ENCODE measurements at regions not wholly inside any gene's neighbourhood (a gene's known extent, or its start where the extent isn't known, plus 50 kb on each side); places are given as distances from the start of the nearest gene placed in this dataset.

DNA sequence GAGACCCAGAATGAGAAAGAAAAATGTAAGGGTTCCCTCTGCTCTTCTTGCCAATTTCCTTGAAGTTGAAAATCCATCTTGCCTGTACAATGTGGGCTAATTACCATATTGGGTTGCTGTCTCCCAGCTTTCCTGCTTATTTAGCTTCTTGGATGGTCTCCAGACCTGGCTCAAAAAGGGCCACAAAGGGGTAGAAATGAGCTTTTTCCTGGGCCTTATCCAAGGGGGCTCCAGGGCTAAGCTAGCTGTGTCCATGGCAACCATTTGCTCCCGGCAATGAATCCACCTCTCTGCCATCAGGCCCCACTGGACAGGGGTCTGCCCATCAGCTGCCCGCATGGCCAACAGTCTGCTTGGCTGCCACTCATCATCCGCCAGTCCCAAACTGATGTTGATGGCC lies 85.0 kb downstream of the BOD1L2 start:
- TF ChIP-seq TEAD4 (IDR thresholded peaks at IDR 0.05) (no peak), EP300 (IDR thresholded peaks at IDR 0.05; ENCODE audit: borderline replicate concordance) (no peak), YY1 (IDR thresholded peaks at IDR 0.05; ENCODE audit: low read depth) (no peak), RAD21 (IDR thresholded peaks at IDR 0.05; ENCODE audit: low read depth) (no peak)
- TF ChIP-seq, protein P1, sequence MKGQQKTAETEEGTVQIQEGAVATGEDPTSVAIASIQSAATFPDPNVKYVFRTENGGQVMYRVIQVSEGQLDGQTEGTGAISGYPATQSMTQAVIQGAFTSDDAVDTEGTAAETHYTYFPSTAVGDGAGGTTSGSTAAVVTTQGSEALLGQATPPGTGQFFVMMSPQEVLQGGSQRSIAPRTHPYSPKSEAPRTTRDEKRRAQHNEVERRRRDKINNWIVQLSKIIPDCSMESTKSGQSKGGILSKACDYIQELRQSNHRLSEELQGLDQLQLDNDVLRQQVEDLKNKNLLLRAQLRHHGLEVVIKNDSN (IDR thresholded peaks at IDR 0.05): no peak

DNA sequence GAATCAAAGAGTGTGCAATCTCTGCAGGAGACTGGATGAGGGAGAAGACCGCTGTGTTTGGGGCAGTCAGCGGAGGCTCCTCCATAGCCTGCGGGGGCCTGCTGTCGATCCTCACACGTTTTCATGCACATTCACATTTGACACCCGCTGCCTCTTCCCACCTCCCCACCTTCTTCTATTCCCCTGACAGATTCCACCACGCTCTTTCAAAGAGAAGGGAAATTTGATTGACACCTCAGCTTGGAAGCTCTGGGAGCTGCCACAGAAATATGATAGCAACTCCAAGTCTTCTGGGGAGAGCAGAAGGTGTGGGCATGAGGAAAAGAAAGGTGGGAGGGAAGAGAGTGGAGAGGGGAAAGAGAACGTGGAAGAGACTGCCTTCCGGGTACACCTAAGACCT lies 87.5 kb downstream of the BOD1L2 start:
- TF ChIP-seq ZBTB7A (IDR thresholded peaks at IDR 0.05; ENCODE audit: low read depth) (no peak), RAD21 (IDR thresholded peaks at IDR 0.05; ENCODE audit: low read depth) (no peak)

DNA sequence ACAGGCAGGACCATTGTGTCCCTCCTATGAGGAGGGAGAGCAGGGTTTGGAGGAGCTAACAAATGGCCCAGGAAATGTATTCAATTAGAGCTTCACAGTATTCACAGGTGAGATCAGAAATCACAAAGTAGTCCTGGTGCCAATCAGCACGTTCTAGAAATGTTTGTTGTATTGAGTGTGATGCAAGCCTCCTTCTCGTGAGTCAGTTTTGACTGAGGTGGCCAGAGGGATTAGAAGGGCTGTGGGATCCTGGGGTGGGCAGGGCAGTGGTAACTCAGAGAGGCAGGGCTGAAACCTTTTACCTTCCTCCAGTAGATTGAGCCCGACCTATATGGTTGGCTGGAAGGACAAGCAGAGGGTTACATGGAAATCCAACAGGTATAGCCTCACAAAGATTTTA lies 95.0 kb downstream of the BOD1L2 start:
- TF ChIP-seq, protein P2, sequence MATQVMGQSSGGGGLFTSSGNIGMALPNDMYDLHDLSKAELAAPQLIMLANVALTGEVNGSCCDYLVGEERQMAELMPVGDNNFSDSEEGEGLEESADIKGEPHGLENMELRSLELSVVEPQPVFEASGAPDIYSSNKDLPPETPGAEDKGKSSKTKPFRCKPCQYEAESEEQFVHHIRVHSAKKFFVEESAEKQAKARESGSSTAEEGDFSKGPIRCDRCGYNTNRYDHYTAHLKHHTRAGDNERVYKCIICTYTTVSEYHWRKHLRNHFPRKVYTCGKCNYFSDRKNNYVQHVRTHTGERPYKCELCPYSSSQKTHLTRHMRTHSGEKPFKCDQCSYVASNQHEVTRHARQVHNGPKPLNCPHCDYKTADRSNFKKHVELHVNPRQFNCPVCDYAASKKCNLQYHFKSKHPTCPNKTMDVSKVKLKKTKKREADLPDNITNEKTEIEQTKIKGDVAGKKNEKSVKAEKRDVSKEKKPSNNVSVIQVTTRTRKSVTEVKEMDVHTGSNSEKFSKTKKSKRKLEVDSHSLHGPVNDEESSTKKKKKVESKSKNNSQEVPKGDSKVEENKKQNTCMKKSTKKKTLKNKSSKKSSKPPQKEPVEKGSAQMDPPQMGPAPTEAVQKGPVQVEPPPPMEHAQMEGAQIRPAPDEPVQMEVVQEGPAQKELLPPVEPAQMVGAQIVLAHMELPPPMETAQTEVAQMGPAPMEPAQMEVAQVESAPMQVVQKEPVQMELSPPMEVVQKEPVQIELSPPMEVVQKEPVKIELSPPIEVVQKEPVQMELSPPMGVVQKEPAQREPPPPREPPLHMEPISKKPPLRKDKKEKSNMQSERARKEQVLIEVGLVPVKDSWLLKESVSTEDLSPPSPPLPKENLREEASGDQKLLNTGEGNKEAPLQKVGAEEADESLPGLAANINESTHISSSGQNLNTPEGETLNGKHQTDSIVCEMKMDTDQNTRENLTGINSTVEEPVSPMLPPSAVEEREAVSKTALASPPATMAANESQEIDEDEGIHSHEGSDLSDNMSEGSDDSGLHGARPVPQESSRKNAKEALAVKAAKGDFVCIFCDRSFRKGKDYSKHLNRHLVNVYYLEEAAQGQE (IDR thresholded peaks at IDR 0.05; ENCODE audit: low read depth): no peak
- TF ChIP-seq TEAD4 (IDR thresholded peaks at IDR 0.05) (no peak), YY1 (IDR thresholded peaks at IDR 0.05; ENCODE audit: low read depth) (no peak), CEBPB (IDR thresholded peaks at IDR 0.05) (no peak), CREB1 (IDR thresholded peaks at IDR 0.05; ENCODE audit: low read depth) (no peak), TCF12 (IDR thresholded peaks at IDR 0.05; ENCODE audit: low read depth) (no peak), ZBTB7A (IDR thresholded peaks at IDR 0.05; ENCODE audit: low read depth) (no peak), EGR1 (IDR thresholded peaks at IDR 0.05) (no peak)

DNA sequence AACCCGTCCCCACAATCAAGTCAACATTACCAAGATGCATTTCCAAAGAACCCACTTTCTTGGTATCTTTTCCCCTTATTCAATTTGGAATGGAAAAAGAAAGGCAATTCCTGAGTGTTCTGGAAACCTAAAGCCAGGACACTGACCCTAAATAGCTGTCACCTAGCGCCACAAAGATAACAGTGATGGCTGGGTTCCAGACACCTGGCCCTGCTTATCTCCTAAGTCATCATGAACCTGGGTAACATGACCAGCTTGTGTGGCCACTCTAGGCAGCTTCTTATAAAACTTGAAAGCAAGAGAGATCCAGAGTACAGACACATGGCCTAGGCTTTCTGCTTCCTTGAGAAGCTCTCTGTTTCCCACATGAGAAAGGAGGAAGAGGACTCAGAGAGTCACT lies 95.4 kb downstream of the BOD1L2 start:
- no peak for TF ChIP-seq TCF12 (IDR thresholded peaks at IDR 0.05; ENCODE audit: low read depth)
- no peak for TF ChIP-seq RAD21 (IDR thresholded peaks at IDR 0.05; ENCODE audit: low read depth)
- TF ChIP-seq ZBTB7A (IDR thresholded peaks at IDR 0.05; ENCODE audit: low read depth): no peak
- TF ChIP-seq CEBPB (IDR thresholded peaks at IDR 0.05): no peak
- TF ChIP-seq FOXM1 (IDR thresholded peaks at IDR 0.05; ENCODE audit: borderline replicate concordance, low read depth): no peak
- no peak for TF ChIP-seq EP300 (IDR thresholded peaks at IDR 0.05; ENCODE audit: borderline replicate concordance)
- no peak for TF ChIP-seq NFIC (IDR thresholded peaks at IDR 0.05)
- TF ChIP-seq EGR1 (IDR thresholded peaks at IDR 0.05): no peak
- no peak for TF ChIP-seq TEAD4 (IDR thresholded peaks at IDR 0.05)
- TF ChIP-seq, protein P2 (IDR thresholded peaks at IDR 0.05; ENCODE audit: low read depth): no peak
- TF ChIP-seq, protein P3, sequence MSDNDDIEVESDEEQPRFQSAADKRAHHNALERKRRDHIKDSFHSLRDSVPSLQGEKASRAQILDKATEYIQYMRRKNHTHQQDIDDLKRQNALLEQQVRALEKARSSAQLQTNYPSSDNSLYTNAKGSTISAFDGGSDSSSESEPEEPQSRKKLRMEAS (IDR thresholded peaks at IDR 0.05): no peak
- TF ChIP-seq YY1 (IDR thresholded peaks at IDR 0.05; ENCODE audit: low read depth): no peak
- TF ChIP-seq CREB1 (IDR thresholded peaks at IDR 0.05; ENCODE audit: low read depth): no peak
- TF ChIP-seq, protein P1 (IDR thresholded peaks at IDR 0.05): no peak
- TF ChIP-seq TAF1 (IDR thresholded peaks at IDR 0.05; ENCODE audit: low read depth): no peak

DNA sequence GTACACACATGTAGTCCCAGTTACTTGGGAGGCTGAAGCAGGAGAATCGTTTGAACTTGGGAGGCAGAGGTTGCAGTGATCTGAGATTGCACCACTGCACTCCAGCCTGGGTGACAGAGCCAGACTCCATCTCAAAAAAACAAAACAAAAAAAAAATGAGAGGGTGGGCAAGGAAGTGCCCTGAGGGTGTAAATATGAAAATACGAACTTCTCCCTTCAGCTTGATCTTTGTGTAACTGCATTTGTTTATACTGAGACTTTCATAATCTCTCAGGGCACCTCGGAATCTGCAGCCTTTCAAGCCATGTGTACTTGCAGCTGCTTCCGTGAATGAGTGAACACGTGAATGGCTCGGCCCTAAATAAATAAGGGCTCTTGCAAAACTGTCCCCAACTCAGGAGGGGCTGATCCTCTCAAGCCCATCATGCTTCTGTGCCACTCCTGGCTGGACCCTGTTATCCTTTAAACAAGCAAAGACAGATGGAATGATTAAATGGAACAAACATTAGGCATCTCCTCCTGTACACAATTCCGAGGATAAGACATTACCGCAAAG lies 96.8 kb downstream of the BOD1L2 start:
- TF ChIP-seq, protein P1 (IDR thresholded peaks at IDR 0.05): no peak
- TF ChIP-seq CEBPB (IDR thresholded peaks at IDR 0.05) (no peak), CREB1 (IDR thresholded peaks at IDR 0.05; ENCODE audit: low read depth) (no peak), YY1 (IDR thresholded peaks at IDR 0.05; ENCODE audit: low read depth) (no peak), EGR1 (IDR thresholded peaks at IDR 0.05) (no peak), TAF1 (IDR thresholded peaks at IDR 0.05; ENCODE audit: low read depth) (no peak), EP300 (IDR thresholded peaks at IDR 0.05; ENCODE audit: borderline replicate concordance) (no peak), FOXM1 (IDR thresholded peaks at IDR 0.05; ENCODE audit: borderline replicate concordance, low read depth) (no peak), ZBTB7A (IDR thresholded peaks at IDR 0.05; ENCODE audit: low read depth) (no peak), TCF12 (IDR thresholded peaks at IDR 0.05; ENCODE audit: low read depth) (no peak), RAD21 (IDR thresholded peaks at IDR 0.05; ENCODE audit: low read depth) (no peak), NFIC (IDR thresholded peaks at IDR 0.05) (no peak), TEAD4 (IDR thresholded peaks at IDR 0.05) (no peak)
- TF ChIP-seq, protein P2 (IDR thresholded peaks at IDR 0.05; ENCODE audit: low read depth): no peak
- TF ChIP-seq, protein P3 (IDR thresholded peaks at IDR 0.05): no peak
